ENCODE measurements at regions not wholly inside any gene's neighbourhood (a gene's known extent, or its start where the extent isn't known, plus 50 kb on each side); places are given as distances from the start of the nearest gene placed in this dataset.

DNA sequence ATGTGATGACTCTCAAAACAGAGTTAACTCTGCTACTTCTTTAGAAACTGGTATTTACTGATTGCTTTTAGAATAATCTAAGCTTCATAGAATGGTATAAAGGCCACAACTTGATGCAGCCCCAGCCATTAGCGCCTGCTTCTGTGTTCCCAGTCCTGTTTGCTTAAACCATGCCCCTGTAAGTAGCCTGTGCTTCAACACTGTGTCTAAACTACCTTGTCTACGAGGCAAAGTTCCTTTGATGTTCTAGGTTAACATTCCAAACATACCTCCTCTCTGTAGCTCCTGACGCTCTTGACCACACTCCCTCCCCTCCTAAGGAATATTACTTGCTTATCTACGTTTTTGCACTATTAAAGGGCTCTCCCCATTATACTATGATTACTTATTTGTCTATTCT, 352.5 kb upstream of the ADGRL3 start:
- ATAC-seq = peak; percentile 71
- Histone ChIP-seq H3K27me3 (no peaks in the 10 kb centered on the region), H3K4me3 (no peak overlapping the region), H3K4me1 (no peaks in the 10 kb centered on the region), H3K36me3 (no peaks in the 10 kb centered on the region), H3K27ac (no peak overlapping the region), H3K9me3 (no peaks in the 10 kb centered on the region)
- intact Hi-C loops (cut with DNase I) = no loop called here
- no peak for DNase-seq
- TF ChIP-seq, protein P1, sequence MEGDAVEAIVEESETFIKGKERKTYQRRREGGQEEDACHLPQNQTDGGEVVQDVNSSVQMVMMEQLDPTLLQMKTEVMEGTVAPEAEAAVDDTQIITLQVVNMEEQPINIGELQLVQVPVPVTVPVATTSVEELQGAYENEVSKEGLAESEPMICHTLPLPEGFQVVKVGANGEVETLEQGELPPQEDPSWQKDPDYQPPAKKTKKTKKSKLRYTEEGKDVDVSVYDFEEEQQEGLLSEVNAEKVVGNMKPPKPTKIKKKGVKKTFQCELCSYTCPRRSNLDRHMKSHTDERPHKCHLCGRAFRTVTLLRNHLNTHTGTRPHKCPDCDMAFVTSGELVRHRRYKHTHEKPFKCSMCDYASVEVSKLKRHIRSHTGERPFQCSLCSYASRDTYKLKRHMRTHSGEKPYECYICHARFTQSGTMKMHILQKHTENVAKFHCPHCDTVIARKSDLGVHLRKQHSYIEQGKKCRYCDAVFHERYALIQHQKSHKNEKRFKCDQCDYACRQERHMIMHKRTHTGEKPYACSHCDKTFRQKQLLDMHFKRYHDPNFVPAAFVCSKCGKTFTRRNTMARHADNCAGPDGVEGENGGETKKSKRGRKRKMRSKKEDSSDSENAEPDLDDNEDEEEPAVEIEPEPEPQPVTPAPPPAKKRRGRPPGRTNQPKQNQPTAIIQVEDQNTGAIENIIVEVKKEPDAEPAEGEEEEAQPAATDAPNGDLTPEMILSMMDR (IDR thresholded peaks at IDR 0.05) = no peak

DNA sequence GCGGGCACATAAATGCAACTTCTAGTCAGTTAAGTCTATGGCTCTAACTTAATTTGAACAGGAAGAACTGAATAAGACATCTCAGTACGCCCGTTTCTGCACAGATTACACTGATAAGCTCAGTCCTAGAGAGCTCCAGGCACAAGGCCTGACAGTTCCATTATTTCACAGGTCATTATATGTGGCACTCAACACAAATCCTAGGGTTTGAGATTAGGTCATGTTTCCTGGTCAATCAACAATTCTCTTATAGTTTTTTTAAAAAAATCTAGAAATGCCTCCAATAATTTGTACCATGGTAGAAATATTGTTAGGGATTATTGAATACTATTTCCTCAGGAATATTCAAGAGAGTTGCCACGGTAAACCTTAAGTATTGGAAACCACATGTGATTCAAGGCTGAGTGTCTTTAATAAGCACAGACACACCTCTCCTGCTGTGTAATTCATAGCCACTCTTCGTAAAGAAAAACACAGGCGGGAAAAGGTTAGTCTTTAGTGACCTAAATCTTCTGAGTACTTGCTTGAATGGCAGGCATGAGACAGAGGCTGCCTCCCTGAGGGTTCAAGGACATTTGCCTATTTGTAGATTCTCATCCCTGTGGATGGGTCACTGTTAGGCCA, 342.9 kb upstream of the ADGRL3 start:
- Histone ChIP-seq H3K27me3 (no peaks in the 10 kb centered on the region), H3K27ac (no peak overlapping the region), H3K9me3 (no peaks in the 10 kb centered on the region), H3K4me1 (no peaks in the 10 kb centered on the region), H3K36me3 (no peaks in the 10 kb centered on the region), H3K4me3 (no peak overlapping the region)
- DNase-seq (no peak), ATAC-seq (no peak)
- TF ChIP-seq, protein P1 (IDR thresholded peaks at IDR 0.05) = no peak
- intact Hi-C loops (cut with DNase I) = no loop called here

DNA sequence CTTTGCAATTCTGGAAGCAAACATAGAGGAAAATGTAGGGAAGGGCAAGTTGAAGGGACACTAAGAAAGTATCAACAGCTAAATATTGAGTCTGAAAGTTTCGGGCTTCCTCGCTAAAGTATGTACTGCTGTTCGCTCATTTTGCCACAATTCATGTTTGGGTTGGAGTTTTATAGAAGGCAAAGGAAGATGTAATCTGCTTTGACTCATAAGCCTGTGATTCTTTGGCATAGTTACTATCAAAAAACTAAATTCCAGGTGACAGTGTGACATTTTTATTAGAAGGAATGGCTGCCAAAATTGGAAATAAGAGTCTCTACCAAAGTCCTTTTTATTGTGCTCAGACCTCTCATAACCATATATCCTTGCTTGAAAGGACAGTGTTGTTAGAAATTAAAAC, 336.7 kb upstream of the ADGRL3 start:
- no peak for ATAC-seq
- H3K27me3 ChIP-seq = no peaks in the 10 kb centered on the region
- no peaks in the 10 kb centered on the region for H3K36me3 ChIP-seq
- TF ChIP-seq, protein P1 (IDR thresholded peaks at IDR 0.05) = no peak
- no peak overlapping the region for H3K4me3 ChIP-seq
- H3K9me3 ChIP-seq = no peaks in the 10 kb centered on the region
- DNase-seq = no peak
- no peak overlapping the region for H3K27ac ChIP-seq
- no peaks in the 10 kb centered on the region for H3K4me1 ChIP-seq
- intact Hi-C loops (cut with DNase I) = no loop called here

DNA sequence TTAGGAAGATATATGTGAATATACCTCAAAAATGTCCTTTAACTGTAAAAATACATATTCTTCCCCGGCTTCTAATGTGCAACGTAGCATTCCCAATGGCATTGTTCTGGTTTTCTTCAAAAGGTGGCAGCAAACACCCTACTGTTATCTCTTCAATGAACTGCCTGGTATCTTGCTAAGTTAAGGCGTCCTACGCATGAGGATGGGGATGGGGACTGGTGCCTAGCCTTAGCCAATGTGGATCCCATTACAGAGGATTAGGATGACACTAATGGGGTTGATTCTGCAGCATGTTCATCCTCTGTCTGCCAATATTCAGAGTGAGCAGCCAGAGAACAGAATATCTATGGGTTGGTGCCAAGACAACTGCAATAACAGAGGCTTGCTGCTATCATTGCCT, 334.9 kb upstream of the ADGRL3 start:
- Histone ChIP-seq H3K4me1 (no peaks in the 10 kb centered on the region), H3K9me3 (no peaks in the 10 kb centered on the region), H3K27ac (no peak overlapping the region), H3K36me3 (no peaks in the 10 kb centered on the region), H3K27me3 (no peaks in the 10 kb centered on the region), H3K4me3 (no peak overlapping the region)
- TF ChIP-seq, protein P1 (IDR thresholded peaks at IDR 0.05) = peak; percentile 5
- ATAC-seq (no peak), DNase-seq (no peak)
- intact Hi-C loops (cut with DNase I) = no loop called here

DNA sequence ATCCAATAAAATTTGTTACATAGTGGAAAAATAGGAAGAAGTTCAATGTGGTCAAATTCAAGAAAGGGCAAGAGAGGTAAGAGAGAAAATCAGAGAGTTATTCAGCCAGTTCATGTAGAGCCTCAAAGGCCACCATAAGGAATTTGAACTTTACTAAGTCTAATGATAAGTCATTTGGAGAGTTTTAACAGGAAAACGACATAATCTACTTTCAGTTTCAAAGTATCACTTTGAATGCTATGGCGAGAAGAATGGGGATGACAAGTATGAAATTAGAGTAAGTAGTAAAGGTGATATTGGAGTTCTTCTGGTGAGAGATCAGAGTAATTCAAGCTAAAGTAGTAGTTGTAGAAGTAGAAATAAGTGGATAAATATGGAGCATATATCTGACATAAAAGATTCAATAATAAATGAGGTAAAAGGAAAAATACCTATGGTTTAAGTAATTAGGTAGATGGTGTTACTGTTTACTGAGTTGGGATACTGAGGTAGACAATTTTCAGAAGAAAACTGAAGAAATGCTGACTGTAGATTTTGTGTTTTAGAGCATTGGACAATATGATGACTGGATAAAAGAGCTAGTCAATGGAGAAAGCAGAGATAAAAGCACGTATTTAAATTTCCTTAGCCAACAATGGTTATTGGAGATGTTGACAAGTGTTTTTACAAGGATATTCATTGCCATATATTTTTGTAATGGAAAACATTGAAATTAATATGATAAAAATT, 331.7 kb upstream of the ADGRL3 start:
- Histone ChIP-seq H3K9me3 (no peaks in the 10 kb centered on the region), H3K4me1 (no peaks in the 10 kb centered on the region), H3K4me3 (no peak overlapping the region), H3K27ac (no peak overlapping the region), H3K27me3 (no peaks in the 10 kb centered on the region), H3K36me3 (no peaks in the 10 kb centered on the region)
- intact Hi-C loops (cut with DNase I) = no loop called here
- no peak for DNase-seq
- TF ChIP-seq, protein P1 (IDR thresholded peaks at IDR 0.05) = no peak
- ATAC-seq = no peak
